ENCODE measurements at regions not wholly inside any gene's neighbourhood (a gene's known extent, or its start where the extent isn't known, plus 50 kb on each side); places are given as distances from the start of the nearest gene placed in this dataset.

DNA sequence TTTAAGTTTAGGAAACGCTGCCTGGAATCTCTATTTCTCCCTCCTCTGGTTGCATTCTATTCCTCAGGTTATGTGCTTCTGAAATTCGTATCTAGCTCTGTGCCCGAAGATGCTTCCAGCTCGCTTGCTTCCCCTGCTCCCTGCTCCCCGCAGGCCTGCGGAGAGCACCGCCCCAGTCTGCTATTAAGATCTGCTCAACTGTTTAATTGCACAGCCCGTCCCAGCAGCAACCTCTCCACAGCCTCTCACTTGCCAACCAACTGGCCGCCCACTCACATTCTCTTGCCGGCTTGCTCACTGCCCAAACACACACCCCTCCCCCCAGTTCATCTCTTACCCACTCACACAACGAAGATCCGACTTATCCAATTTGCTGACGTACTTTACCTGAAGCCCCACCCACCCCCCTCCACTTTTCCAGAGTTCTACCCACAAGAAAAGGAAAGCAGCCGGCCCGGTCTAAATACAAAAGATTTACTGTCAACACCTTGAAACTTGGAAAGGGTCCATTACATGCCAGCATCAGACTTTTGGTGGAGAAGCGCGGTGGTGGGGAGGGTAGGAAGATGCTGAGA lies 167.3 kb upstream of the KLF14 start:
- ATAC-seq (ENCODE audit: insufficient number of reproducible peaks, low FRiP score, low read depth) (no peak), DNase-seq (ENCODE audit: low spot score) (peak; percentile 66)
- TF ChIP-seq, protein P1, sequence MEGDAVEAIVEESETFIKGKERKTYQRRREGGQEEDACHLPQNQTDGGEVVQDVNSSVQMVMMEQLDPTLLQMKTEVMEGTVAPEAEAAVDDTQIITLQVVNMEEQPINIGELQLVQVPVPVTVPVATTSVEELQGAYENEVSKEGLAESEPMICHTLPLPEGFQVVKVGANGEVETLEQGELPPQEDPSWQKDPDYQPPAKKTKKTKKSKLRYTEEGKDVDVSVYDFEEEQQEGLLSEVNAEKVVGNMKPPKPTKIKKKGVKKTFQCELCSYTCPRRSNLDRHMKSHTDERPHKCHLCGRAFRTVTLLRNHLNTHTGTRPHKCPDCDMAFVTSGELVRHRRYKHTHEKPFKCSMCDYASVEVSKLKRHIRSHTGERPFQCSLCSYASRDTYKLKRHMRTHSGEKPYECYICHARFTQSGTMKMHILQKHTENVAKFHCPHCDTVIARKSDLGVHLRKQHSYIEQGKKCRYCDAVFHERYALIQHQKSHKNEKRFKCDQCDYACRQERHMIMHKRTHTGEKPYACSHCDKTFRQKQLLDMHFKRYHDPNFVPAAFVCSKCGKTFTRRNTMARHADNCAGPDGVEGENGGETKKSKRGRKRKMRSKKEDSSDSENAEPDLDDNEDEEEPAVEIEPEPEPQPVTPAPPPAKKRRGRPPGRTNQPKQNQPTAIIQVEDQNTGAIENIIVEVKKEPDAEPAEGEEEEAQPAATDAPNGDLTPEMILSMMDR (IDR thresholded peaks at IDR 0.05), result no peak
- H3K4me3 ChIP-seq, result peak overlapping the region; percentile 35
- no peaks in the 10 kb centered on the region for H3K27me3 ChIP-seq (replicated peaks; ENCODE audit: insufficient read depth)
- H3K36me3 ChIP-seq, result peaks cover 14% of the 10 kb centered on the region
- peaks cover 41 to 77% of the 10 kb centered on the region in 2 donors for H3K4me1 ChIP-seq (ENCODE audit: control insufficient read depth in 1 of 2, low read depth in 2 of 2)
- no peaks in the 10 kb centered on the region for H3K9me3 ChIP-seq
- H3K27ac ChIP-seq, result peak overlapping the region; percentile 70 to 74

DNA sequence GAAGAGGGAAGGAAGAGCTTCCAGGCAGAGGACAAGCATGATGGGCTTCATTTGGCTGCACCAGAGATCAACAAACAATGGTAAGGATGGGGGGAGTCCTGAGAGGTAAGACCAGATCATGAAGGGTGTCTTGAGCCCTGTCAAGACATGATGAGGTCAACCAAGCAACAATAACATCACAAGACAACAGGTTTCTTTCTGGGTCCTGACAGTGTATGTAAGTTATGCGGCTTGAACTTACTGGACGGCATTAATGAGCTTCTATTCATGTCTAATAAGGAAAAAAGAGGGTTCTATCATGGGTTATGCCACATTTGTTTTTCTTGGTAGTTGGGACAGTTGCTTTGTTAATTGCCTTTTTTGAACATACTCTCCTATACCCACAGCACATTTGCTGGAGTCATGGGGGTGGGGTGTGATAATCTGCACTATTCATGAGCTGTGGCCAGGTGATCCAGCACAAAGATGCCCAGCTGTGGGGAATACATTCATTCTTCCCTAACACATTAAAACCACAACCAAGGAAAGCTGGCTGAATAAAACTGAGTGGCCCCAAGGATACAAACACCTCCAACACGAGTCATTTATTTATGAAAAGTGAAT lies 168.8 kb upstream of the KLF14 start:
- H3K36me3 ChIP-seq, result peaks cover 10% of the 10 kb centered on the region
- H3K9me3 ChIP-seq, result no peaks in the 10 kb centered on the region
- no peak for DNase-seq (ENCODE audit: low spot score)
- H3K4me1 ChIP-seq (ENCODE audit: control insufficient read depth in 1 of 2, low read depth in 2 of 2), result peaks cover 38 to 61% of the 10 kb centered on the region in 2 donors
- H3K27ac ChIP-seq, result peak overlapping the region; percentile 67 to 74
- H3K27me3 ChIP-seq (replicated peaks; ENCODE audit: insufficient read depth), result no peaks in the 10 kb centered on the region
- TF ChIP-seq, protein P1 (IDR thresholded peaks at IDR 0.05), result no peak
- no peak overlapping the region for H3K4me3 ChIP-seq
- no peak for ATAC-seq (ENCODE audit: insufficient number of reproducible peaks, low FRiP score, low read depth)

DNA sequence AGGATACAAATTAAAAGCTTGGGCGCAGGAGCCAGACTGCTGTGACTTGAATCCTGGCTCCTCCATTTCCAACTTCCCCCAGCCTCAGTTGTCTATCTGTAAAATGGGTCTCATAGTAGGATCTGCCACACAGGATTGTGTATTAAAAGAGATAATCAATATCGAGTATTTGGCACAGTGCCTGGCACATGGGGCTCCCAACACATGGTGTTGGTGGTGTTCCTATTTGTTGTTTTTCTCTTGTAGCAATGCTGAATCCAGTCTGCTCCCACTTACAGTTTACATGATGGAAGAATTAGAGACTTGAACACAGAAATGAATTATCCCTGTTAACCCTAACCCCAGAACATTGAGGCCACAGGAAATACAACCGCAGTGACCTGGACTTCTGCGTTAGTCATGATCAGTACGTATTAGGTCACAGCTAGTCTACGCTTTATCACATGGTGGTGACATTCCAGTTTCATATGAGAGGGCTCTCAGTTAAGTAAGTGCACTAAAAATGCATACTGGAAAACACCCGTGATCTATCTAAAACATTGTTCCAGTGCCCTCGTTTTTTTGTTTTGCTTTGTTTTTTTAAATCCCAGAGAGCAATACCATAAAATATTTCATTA lies 169.5 kb upstream of the KLF14 start:
- no peaks in the 10 kb centered on the region for H3K27me3 ChIP-seq (replicated peaks; ENCODE audit: insufficient read depth)
- peak; percentile 81 for ATAC-seq (ENCODE audit: insufficient number of reproducible peaks, low FRiP score, low read depth)
- TF ChIP-seq, protein P1 (IDR thresholded peaks at IDR 0.05), result no peak
- peak overlapping the region; percentile 67 to 74 for H3K27ac ChIP-seq
- H3K4me3 ChIP-seq, result peak overlapping the region; percentile 3
- peaks cover 38 to 60% of the 10 kb centered on the region in 2 donors for H3K4me1 ChIP-seq (ENCODE audit: control insufficient read depth in 1 of 2, low read depth in 2 of 2)
- no peaks in the 10 kb centered on the region for H3K9me3 ChIP-seq
- peaks cover 4% of the 10 kb centered on the region for H3K36me3 ChIP-seq
- DNase-seq (ENCODE audit: low spot score), result no peak

DNA sequence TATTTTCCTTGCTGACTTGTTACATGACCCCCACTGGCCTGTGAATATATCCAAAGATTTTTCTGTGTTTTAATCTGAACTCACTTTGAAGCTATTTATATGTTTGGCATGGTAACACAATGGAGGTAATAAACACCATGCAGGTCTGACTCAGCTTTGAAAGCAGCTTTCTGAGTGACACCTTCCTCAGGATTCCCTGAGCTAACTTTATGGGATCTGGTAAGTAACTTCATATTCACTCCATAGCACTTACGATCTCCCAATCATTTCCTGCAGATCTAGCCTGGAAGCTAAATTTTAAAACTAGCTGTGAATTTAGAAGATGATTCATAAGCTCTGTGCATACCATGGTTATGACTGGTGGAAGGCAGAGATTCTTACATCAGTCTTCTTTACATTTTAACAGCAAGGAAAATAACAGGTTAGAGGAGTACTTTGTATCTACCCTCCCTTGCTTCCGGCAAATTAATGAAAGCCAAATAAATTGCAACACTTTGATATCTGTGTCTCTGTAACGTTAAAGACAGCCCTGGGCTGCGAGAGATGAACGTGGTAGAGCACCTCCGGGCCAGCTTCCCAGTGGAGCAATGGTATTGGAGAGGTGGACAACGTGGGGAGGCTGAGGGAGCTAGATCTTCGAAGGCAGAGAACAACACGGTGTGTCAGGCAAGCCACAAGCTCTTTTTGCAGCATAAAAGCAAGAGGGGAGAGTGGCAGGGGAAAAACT lies 170.2 kb upstream of the KLF14 start:
- peaks cover 4% of the 10 kb centered on the region for H3K36me3 ChIP-seq

More for the DNA sequence above, 170.2 kb upstream of the KLF14 start:
- Histone ChIP-seq H3K27ac (peak overlapping the region; percentile 67 to 74), H3K27me3 (replicated peaks; ENCODE audit: insufficient read depth) (no peaks in the 10 kb centered on the region), H3K9me3 (no peaks in the 10 kb centered on the region), H3K4me3 (peak overlapping the region; percentile 3), H3K4me1 (ENCODE audit: control insufficient read depth in 1 of 2, low read depth in 2 of 2) (peaks cover 38 to 60% of the 10 kb centered on the region in 2 donors)
- DNase-seq (ENCODE audit: low spot score), result no peak
- TF ChIP-seq, protein P1 (IDR thresholded peaks at IDR 0.05), result no peak
- ATAC-seq (ENCODE audit: insufficient number of reproducible peaks, low FRiP score, low read depth), result no peak

All from thoracic aorta (tissue), 2 donors.